Esophagus squamous epithelium (tissue), 4 donors: ENCODE measurements at regions not wholly inside any gene's neighbourhood (a gene's known extent, or its start where the extent isn't known, plus 50 kb on each side); places are given as distances from the start of the nearest gene placed in this dataset.

ENCODE experiments used
- POLR2A ChIP-seq, 4 donors: fragments of 450-650 bp; IDR thresholded peaks; one replicate each; pipeline ENCODE4 v1.6.1; 2017; ENCODE audit warnings: antibody characterized with exemption in 4 of 4, mild to moderate bottlenecking in 4 of 4, moderate library complexity in 3 of 4
- TF ChIP-seq, protein P1 (sequence below), 6 experiments: fragments of 450-650 bp in 4 of 6; fragments of 200-600 bp in 2 of 6; sonication (generic) in 2 of 6; IDR thresholded peaks; one replicate each; pipeline ENCODE4 v1.5.1; 2016 to 2019; ENCODE audit warnings: antibody characterized with exemption in 6 of 6, mild to moderate bottlenecking in 4 of 6, moderate library complexity in 4 of 6

DNA sequence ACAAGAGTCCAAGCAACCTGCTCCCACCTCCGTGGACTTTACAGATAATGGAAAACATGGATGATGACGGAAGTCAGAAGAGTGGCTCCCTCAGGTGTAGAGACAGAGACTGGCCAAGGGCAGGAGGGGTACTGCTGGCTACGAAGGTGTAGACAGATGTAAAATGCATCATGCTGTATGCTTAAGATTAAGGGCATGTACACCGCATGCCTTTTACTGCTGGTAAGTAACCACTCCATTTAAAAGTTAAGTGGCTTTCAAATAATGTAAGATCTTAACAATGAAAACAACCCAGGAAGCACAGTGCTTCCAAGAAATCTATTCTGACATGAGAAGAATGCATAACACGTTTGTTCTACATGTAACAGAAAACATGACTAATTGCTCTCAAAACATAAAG, 76.9 kb upstream of the FAM9B start:
- no peak for TF ChIP-seq POLR2A (IDR thresholded peaks at IDR 0.05)
- TF ChIP-seq, protein P1, sequence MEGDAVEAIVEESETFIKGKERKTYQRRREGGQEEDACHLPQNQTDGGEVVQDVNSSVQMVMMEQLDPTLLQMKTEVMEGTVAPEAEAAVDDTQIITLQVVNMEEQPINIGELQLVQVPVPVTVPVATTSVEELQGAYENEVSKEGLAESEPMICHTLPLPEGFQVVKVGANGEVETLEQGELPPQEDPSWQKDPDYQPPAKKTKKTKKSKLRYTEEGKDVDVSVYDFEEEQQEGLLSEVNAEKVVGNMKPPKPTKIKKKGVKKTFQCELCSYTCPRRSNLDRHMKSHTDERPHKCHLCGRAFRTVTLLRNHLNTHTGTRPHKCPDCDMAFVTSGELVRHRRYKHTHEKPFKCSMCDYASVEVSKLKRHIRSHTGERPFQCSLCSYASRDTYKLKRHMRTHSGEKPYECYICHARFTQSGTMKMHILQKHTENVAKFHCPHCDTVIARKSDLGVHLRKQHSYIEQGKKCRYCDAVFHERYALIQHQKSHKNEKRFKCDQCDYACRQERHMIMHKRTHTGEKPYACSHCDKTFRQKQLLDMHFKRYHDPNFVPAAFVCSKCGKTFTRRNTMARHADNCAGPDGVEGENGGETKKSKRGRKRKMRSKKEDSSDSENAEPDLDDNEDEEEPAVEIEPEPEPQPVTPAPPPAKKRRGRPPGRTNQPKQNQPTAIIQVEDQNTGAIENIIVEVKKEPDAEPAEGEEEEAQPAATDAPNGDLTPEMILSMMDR (IDR thresholded peaks at IDR 0.05) = no peak
